HCT116 (cell line): ENCODE measurements at regions not wholly inside any gene's neighbourhood (a gene's known extent, or its start where the extent isn't known, plus 50 kb on each side); places are given as distances from the start of the nearest gene placed in this dataset.

Experiments used
- ATAC-seq: fragments of 200-7000 bp; cut with Tn5 transposase; 2 replicates; pipeline ENCODE4 v1.9.1; 2020; ENCODE audit warnings: mild to moderate bottlenecking, moderate library complexity
- BruUV-seq: library from RNA; stranded (reverse); fragments of 400-500 nt; replicated peaks from 2 replicates; lab custom pipeline; 2021; lab: Mats Ljungman, UMichigan
- CTCF ChIA-PET: fragments of 300-600 bp; sonication (Branson Sonifier 250); formaldehyde crosslinking; loops from one replicate; lab custom pipeline; 2021; ENCODE audit warnings: antibody characterized with exemption; lab: Charles Lee
- POLR2A ChIA-PET: fragments of 300-600, 350-600 bp; sonication (Branson Sonifier 250); formaldehyde crosslinking; loops from one replicate; lab custom pipeline; 2021; ENCODE audit warnings: antibody characterized with exemption; lab: Charles Lee
- RAD21 ChIA-PET, 2 experiments: fragments of 300-600 bp; sonication (Branson Sonifier 250); formaldehyde crosslinking; loops; one replicate each; lab custom pipeline; 2023; ENCODE audit warnings: low total read pairs in 2 of 2; ENCODE audit not compliant: uncharacterized antibody in 2 of 2, unreplicated experiment in 2 of 2, low non-redundant PET in 1 of 2; lab: Charles Lee
- DNase-seq: peaks from one replicate; pipeline ENCODE4 v3.0.0-alpha.2; 2010; ENCODE audit warnings: low read depth, low spot score
- H2AFZ ChIP-seq: fragments of 200-600 bp; shearing (Covaris generic), sonication (generic); 2 replicates; pipeline ENCODE4 v1.6.1; 2017; ENCODE audit warnings: low read depth, mixed run types, mixed read lengths, antibody characterized with exemption, low read length; ENCODE audit not compliant: poor library complexity, severe bottlenecking
- H3K27ac ChIP-seq: 2 replicates; pipeline ENCODE4 v1.5.1; 2012; ENCODE audit warnings: low read depth, low read length
- H3K27me3 ChIP-seq: fragments of 200-600 bp; sonication (generic); 2 replicates; pipeline ENCODE4 v1.6.1; 2016; ENCODE audit warnings: mixed run types, low read length, mixed read lengths; ENCODE audit not compliant: insufficient read depth
- H3K36me3 ChIP-seq, 2 experiments: fragments of 200-500 bp in 1 of 2; fragments of 200-600 bp in 1 of 2; sonication (Bioruptor generic) in 1 of 2; sonication (generic) in 1 of 2; 2 replicates each; pipeline versions ENCODE4 v1.5.1 to v1.6.1; 2014 to 2016; ENCODE audit warnings: low read length in 2 of 2, inconsistent platforms in 1 of 2, mixed read lengths in 1 of 2, mixed run types in 1 of 2; ENCODE audit not compliant: insufficient read depth in 2 of 2, control insufficient read depth in 1 of 2
- H3K4me1 ChIP-seq, 2 experiments: fragments of 200-600 bp in 1 of 2; sonication (generic) in 1 of 2; 2 replicates each; pipeline versions ENCODE4 v1.5.1 to v1.6.1; 2012 to 2017; ENCODE audit warnings: low read length in 2 of 2, inconsistent platforms in 1 of 2, mild to moderate bottlenecking in 1 of 2, mixed read lengths in 1 of 2, mixed run types in 1 of 2, moderate library complexity in 1 of 2; ENCODE audit not compliant: insufficient read depth in 2 of 2, control insufficient read depth in 1 of 2
- H3K4me2 ChIP-seq: fragments of 200-600 bp; sonication (generic); 2 replicates; pipeline ENCODE4 v1.6.1; 2017; ENCODE audit warnings: mixed run types, low read length, mixed read lengths
- H3K4me3 ChIP-seq, 2 experiments: fragments of 200-600 bp in 1 of 2; sonication (generic) in 1 of 2; replicated peaks in 1 of 2; 2 replicates each; pipeline ENCODE4 v1.5.1; 2011 to 2016; ENCODE audit warnings: low read length in 2 of 2, control low read depth in 1 of 2, low read depth in 1 of 2, mild to moderate bottlenecking in 1 of 2, mixed read lengths in 1 of 2, mixed run types in 1 of 2
- H3K79me2 ChIP-seq: fragments of 200-600 bp; sonication (generic); 2 replicates; pipeline ENCODE4 v1.6.1; 2017; ENCODE audit warnings: mild to moderate bottlenecking, mixed run types, low read length, moderate library complexity, mixed read lengths; ENCODE audit not compliant: insufficient read depth
- H3K9ac ChIP-seq: fragments of 200-600 bp; sonication (generic); 2 replicates; pipeline ENCODE4 v1.6.1; 2016; ENCODE audit warnings: low read length, mixed read lengths
- H3K9me2 ChIP-seq: fragments of 200-600 bp; sonication (generic), shearing (Covaris generic); 2 replicates; pipeline ENCODE4 v1.6.1; 2017; ENCODE audit warnings: mixed run types, mild to moderate bottlenecking, moderate library complexity; ENCODE audit not compliant: insufficient read depth
- H3K9me3 ChIP-seq, 2 experiments: fragments of 200-500 bp in 1 of 2; fragments of 200-600 bp in 1 of 2; sonication (Bioruptor generic) in 1 of 2; sonication (generic) in 1 of 2; 2 replicates each; pipeline ENCODE4 v1.6.1; 2014 to 2017; ENCODE audit warnings: low read length in 2 of 2, mixed read lengths in 2 of 2, inconsistent platforms in 1 of 2, low read depth in 1 of 2, mild to moderate bottlenecking in 1 of 2, mixed run types in 1 of 2, moderate library complexity in 1 of 2; ENCODE audit not compliant: control insufficient read depth in 1 of 2, insufficient read depth in 1 of 2
- H4K20me1 ChIP-seq: fragments of 200-600 bp; sonication (generic), shearing (Covaris generic); 2 replicates; pipeline ENCODE4 v1.6.1; 2017; ENCODE audit warnings: mixed run types, mild to moderate bottlenecking, moderate library complexity; ENCODE audit not compliant: insufficient read depth
- CEBPB ChIP-seq: IDR thresholded peaks from 2 replicates; pipeline ENCODE4 v1.6.1; 2012; ENCODE audit warnings: low read depth
- EGR1 ChIP-seq: IDR thresholded peaks from 2 replicates; pipeline ENCODE4 v1.6.1; 2012; ENCODE audit warnings: low read depth
- ELF1 ChIP-seq: IDR thresholded peaks from 2 replicates; pipeline ENCODE4 v1.6.1; 2012; ENCODE audit warnings: low read depth, borderline replicate concordance
- POLR2AphosphoS5 ChIP-seq: IDR thresholded peaks from 2 replicates; pipeline ENCODE4 v1.6.1; 2011; ENCODE audit warnings: mild to moderate bottlenecking, low read depth, low read length, moderate library complexity
- SIN3A ChIP-seq: IDR thresholded peaks from 2 replicates; pipeline ENCODE4 v1.6.1; 2012; ENCODE audit warnings: low read depth
- SRF ChIP-seq: IDR thresholded peaks from 2 replicates; pipeline ENCODE4 v1.6.1; 2012; ENCODE audit warnings: low read depth
- ZNF274 ChIP-seq: fragments of 200-500 bp; sonication (Bioruptor generic); IDR thresholded peaks from 2 replicates; pipeline ENCODE4 v1.6.1; 2014; ENCODE audit warnings: mild to moderate bottlenecking, low read depth, low read length, inconsistent platforms
- intact Hi-C: fragments of 100-400 bp; cut with micrococcal nuclease; formaldehyde crosslinking; loops from 2 replicates; pipeline ENCODE4 v1.10.0; 2022
- TF ChIP-seq, protein P1 (sequence below): IDR thresholded peaks from 2 replicates; pipeline ENCODE4 v1.6.1; 2011; ENCODE audit warnings: mild to moderate bottlenecking, low read length, moderate library complexity; ENCODE audit not compliant: insufficient replicate concordance; ENCODE audit errors: extremely low read depth
- TF ChIP-seq, protein P2 (sequence below): IDR thresholded peaks from 2 replicates; pipeline ENCODE4 v1.6.1; 2012

DNA sequence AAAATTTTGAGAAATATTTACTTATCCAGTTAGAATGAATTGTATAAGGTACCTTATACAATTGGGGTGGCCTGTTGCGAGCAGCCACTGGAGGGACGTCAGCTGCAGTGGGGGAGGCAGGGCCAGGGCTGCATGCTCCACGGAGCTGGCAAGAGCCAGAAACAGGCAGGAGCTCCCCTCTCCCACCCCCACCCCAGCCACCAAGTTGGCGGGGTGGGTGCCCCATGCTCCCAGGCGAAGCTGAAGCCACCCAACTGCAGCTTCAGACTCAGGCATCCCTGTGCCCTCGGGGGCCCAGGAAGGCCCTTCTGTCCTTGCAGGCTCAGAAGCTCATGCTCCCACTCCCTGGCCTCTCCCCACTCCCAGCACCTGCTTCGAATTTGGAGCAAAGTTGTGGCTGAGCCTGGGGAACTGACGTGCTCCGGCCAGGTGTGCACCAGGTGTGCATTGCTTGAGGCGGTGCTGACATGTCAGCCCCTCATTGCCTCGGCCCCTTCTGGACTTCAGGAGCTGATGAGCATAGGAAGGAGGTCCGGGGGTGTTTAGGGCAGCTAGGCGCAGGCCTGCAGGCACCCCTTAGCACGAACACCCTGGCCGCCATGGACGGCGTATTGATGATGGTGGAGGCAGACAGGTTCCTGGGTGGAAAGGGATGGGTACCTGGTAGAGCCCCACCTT is 743.8 kb upstream of the GBE1 start (continued):
- TF ChIP-seq POLR2AphosphoS5: no peak
- TF ChIP-seq CEBPB: no peak
- TF ChIP-seq, protein P1, sequence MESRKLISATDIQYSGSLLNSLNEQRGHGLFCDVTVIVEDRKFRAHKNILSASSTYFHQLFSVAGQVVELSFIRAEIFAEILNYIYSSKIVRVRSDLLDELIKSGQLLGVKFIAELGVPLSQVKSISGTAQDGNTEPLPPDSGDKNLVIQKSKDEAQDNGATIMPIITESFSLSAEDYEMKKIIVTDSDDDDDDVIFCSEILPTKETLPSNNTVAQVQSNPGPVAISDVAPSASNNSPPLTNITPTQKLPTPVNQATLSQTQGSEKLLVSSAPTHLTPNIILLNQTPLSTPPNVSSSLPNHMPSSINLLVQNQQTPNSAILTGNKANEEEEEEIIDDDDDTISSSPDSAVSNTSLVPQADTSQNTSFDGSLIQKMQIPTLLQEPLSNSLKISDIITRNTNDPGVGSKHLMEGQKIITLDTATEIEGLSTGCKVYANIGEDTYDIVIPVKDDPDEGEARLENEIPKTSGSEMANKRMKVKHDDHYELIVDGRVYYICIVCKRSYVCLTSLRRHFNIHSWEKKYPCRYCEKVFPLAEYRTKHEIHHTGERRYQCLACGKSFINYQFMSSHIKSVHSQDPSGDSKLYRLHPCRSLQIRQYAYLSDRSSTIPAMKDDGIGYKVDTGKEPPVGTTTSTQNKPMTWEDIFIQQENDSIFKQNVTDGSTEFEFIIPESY: no peak

- Histone ChIP-seq H3K9me2 (no peaks in the 10 kb centered on the region), H3K36me3 (no peaks in the 10 kb centered on the region), H3K4me3 (no peak overlapping the region), H3K4me1 (no peaks in the 10 kb centered on the region), H3K79me2 (no peaks in the 10 kb centered on the region), H2AFZ (no peak overlapping the region), H4K20me1 (no peaks in the 10 kb centered on the region), H3K4me2 (no peak overlapping the region), H3K27me3 (no peaks in the 10 kb centered on the region), H3K27ac (no peak overlapping the region), H3K9ac (no peak overlapping the region), H3K9me3 (no peaks in the 10 kb centered on the region)
- ATAC-seq (no peak), DNase-seq (no peak)
- TF ChIP-seq SRF: no peak
- TF ChIP-seq ZNF274: no peak
- TF ChIP-seq ELF1: no peak
- TF ChIP-seq, protein P2, sequence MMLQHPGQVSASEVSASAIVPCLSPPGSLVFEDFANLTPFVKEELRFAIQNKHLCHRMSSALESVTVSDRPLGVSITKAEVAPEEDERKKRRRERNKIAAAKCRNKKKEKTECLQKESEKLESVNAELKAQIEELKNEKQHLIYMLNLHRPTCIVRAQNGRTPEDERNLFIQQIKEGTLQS: no peak
- TF ChIP-seq CEBPB: no peak
- TF ChIP-seq SIN3A: no peak
- no peak for TF ChIP-seq EGR1
- no TSS peak for BruUV-seq
- intact Hi-C loops: no loop called here
- ChIA-PET RAD21 (no interaction called here), CTCF (no interaction called here), POLR2A (no interaction called here)
Measured at GRCh38 chr3:82498186-82498585, 736.7 kb upstream of the GBE1 start.
